SU-DHL-6 (cell line): ENCODE measurements at regions not wholly inside any gene's neighbourhood (a gene's known extent, or its start where the extent isn't known, plus 50 kb on each side); places are given as distances from the start of the nearest gene placed in this dataset.

ENCODE experiments used
- EZH2phosphoT487 ChIP-seq: fragments of 200-600 bp; sonication (generic), shearing (Covaris generic); conservative IDR thresholded peaks from 2 replicates; pipeline ENCODE4 v1.6.1; 2018; ENCODE audit warnings: mild to moderate bottlenecking, antibody characterized with exemption, low read length, moderate library complexity, mixed read lengths
- TF ChIP-seq, protein P1 (sequence below): fragments of 200-600 bp; sonication (generic); IDR thresholded peaks from one replicate; pipeline ENCODE4 v1.5.1; 2017; ENCODE audit warnings: antibody characterized with exemption, mild to moderate bottlenecking, low read length, moderate library complexity; ENCODE audit not compliant: insufficient read depth, poor library complexity, severe bottlenecking

DNA sequence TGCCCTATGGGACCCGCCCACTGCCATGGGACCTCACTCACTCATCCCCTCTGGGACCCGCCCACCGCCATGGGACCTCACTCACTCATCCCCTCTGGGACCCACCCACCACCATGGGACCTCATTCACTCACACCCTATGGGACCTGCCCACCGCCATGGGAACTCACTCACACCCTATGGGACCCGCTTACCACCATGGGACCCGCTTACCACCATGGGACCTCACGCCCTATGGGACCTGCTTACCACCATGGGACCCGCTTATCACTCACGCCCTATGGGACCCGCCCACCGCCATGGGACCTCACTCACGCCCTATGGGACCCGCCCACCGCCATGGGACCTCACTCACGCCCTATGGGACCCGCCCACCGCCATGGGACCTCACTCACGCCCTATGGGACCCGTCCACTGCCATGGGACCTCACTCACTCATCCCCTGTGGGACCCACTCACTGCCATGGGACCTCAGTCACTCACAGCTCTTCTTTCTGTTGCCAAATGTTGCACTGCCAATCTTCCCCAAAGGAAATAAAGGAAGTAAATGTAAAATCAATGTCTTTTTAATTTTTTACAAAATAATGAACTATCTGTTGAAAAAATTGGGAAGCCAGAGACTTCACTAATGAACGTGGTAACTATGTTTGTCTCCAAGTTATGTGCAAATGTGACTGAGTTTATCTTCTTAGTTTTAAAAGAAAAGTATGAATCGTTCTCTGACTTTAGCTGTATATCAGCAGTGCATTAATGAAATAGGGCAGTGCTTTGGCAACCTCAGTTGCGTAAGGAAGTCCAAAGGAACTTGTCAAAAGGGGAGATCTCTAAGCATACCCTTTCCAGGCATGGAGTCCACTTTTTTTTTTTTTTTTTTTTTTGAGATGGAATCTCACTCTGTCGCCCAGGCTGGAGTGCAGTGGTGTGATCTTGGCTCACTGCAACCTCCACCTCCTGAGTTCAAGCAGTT lies 101.5 kb upstream of the MGAT5 start:
- TF ChIP-seq, protein P1, sequence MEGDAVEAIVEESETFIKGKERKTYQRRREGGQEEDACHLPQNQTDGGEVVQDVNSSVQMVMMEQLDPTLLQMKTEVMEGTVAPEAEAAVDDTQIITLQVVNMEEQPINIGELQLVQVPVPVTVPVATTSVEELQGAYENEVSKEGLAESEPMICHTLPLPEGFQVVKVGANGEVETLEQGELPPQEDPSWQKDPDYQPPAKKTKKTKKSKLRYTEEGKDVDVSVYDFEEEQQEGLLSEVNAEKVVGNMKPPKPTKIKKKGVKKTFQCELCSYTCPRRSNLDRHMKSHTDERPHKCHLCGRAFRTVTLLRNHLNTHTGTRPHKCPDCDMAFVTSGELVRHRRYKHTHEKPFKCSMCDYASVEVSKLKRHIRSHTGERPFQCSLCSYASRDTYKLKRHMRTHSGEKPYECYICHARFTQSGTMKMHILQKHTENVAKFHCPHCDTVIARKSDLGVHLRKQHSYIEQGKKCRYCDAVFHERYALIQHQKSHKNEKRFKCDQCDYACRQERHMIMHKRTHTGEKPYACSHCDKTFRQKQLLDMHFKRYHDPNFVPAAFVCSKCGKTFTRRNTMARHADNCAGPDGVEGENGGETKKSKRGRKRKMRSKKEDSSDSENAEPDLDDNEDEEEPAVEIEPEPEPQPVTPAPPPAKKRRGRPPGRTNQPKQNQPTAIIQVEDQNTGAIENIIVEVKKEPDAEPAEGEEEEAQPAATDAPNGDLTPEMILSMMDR: no peak
- no peak for TF ChIP-seq EZH2phosphoT487
